GM12878 (cell line): ENCODE measurements at regions not wholly inside any gene's neighbourhood (a gene's known extent, or its start where the extent isn't known, plus 50 kb on each side); places are given as distances from the start of the nearest gene placed in this dataset.

Source experiments
- HDGF ChIP-seq: fragments of 450-650 bp; IDR thresholded peaks from 2 replicates; pipeline ENCODE4 v1.6.1; 2016; ENCODE audit warnings: antibody characterized with exemption
- ZZZ3 ChIP-seq: IDR thresholded peaks from 2 replicates; pipeline ENCODE4 v1.6.1; 2011; ENCODE audit warnings: low read depth; ENCODE audit not compliant: control insufficient read depth, insufficient read length

GRCh38 chr5:145028626-145029025 is 806.5 kb downstream of the PRELID2 start:
- TF ChIP-seq ZZZ3, result no peak
- no peak for TF ChIP-seq HDGF
